GM23338 (cell line): ENCODE measurements at regions not wholly inside any gene's neighbourhood (a gene's known extent, or its start where the extent isn't known, plus 50 kb on each side); places are given as distances from the start of the nearest gene placed in this dataset.

ENCODE experiments used
- ATAC-seq: fragments of 200-7000 bp; cut with Tn5 transposase; 3 replicates; pipeline ENCODE4 v1.9.1; 2020
- DNase-seq: peaks from one replicate; pipeline ENCODE4 v3.0.0-alpha.2; 2015; ENCODE audit warnings: low spot score
- H2AFZ ChIP-seq: fragments of 200-600 bp; sonication (generic); 2 replicates; pipeline ENCODE4 v1.8.0; 2016; ENCODE audit warnings: antibody characterized with exemption, mild to moderate bottlenecking, moderate library complexity
- H3F3A ChIP-seq: fragments of 200-600 bp; sonication (generic); replicated peaks from 2 replicates; pipeline ENCODE4 v1.8.0; 2017; ENCODE audit warnings: antibody characterized with exemption, mixed run types, low read depth
- H3K27ac ChIP-seq: fragments of 200-600 bp; sonication (generic); 2 replicates; pipeline ENCODE4 v1.6.1; 2016; ENCODE audit warnings: low read depth
- H3K27me3 ChIP-seq: fragments of 200-600 bp; sonication (generic); 2 replicates; pipeline ENCODE4 v1.8.0; 2016; ENCODE audit warnings: mild to moderate bottlenecking, mixed run types, moderate library complexity; ENCODE audit not compliant: insufficient read depth
- H3K36me3 ChIP-seq: fragments of 200-600 bp; sonication (generic); 2 replicates; pipeline ENCODE4 v1.8.0; 2016; ENCODE audit warnings: mild to moderate bottlenecking; ENCODE audit not compliant: insufficient read depth
- H3K4me1 ChIP-seq: fragments of 200-600 bp; sonication (generic); 2 replicates; pipeline ENCODE4 v1.8.0; 2016; ENCODE audit warnings: mild to moderate bottlenecking, moderate library complexity; ENCODE audit not compliant: insufficient read depth
- H3K4me2 ChIP-seq: fragments of 200-600 bp; sonication (generic); 2 replicates; pipeline ENCODE4 v1.7.1; 2017; ENCODE audit warnings: mixed run types
- H3K4me3 ChIP-seq: fragments of 200-600 bp; sonication (generic); 2 replicates; pipeline ENCODE4 v1.6.1; 2016; ENCODE audit warnings: mixed run types
- H3K79me2 ChIP-seq: fragments of 200-600 bp; sonication (generic); replicated peaks from 2 replicates; pipeline ENCODE4 v1.8.0; 2017; ENCODE audit warnings: mild to moderate bottlenecking; ENCODE audit not compliant: insufficient read depth
- H3K9me2 ChIP-seq: fragments of 200-600 bp; sonication (generic); 2 replicates; pipeline ENCODE4 v1.8.0; 2017; ENCODE audit not compliant: insufficient read depth
- H4K20me1 ChIP-seq: fragments of 200-600 bp; sonication (generic); replicated peaks from 2 replicates; pipeline ENCODE4 v1.8.0; 2017; ENCODE audit warnings: mild to moderate bottlenecking; ENCODE audit not compliant: insufficient read depth
- H3K27ac Mint-ChIP-seq: 2 replicates; pipeline ENCODE4 v1.8.0; 2020; ENCODE audit warnings: inconsistent platforms, mild to moderate bottlenecking, moderate library complexity, mixed read lengths
- H3K27me3 Mint-ChIP-seq: 3 replicates; pipeline ENCODE4 v1.8.0; 2022; ENCODE audit warnings: low read depth, mild to moderate bottlenecking, moderate library complexity, mixed read lengths, inconsistent platforms; ENCODE audit not compliant: insufficient read depth, poor library complexity
- H3K36me3 Mint-ChIP-seq: 3 replicates; pipeline ENCODE4 v1.8.0; 2021; ENCODE audit warnings: low read depth, mild to moderate bottlenecking, inconsistent platforms, moderate library complexity, mixed read lengths
- H3K4me1 Mint-ChIP-seq: 3 replicates; pipeline ENCODE4 v1.8.0; 2020; ENCODE audit warnings: mild to moderate bottlenecking, inconsistent platforms, mixed read lengths
- H3K4me3 Mint-ChIP-seq: 3 replicates; pipeline ENCODE4 v1.8.0; 2021; ENCODE audit warnings: moderate library complexity, mild to moderate bottlenecking, inconsistent platforms, mixed read lengths
- H3K9me3 Mint-ChIP-seq: 3 replicates; pipeline ENCODE4 v1.8.0; 2020; ENCODE audit warnings: moderate library complexity, mild to moderate bottlenecking, inconsistent platforms, mixed read lengths
- POLR2AphosphoS5 ChIP-seq: IDR thresholded peaks from 2 replicates; pipeline ENCODE4 v1.6.1; 2016; ENCODE audit warnings: antibody characterized with exemption, low read depth
- STAT1 ChIP-seq: IDR thresholded peaks from one replicate; pipeline ENCODE4 v1.6.1; 2016; ENCODE audit warnings: antibody characterized with exemption; ENCODE audit not compliant: unreplicated experiment
- ZNF114 ChIP-seq: fragments of 250-450 bp; sonication (Bioruptor Pico); IDR thresholded peaks from 2 replicates; pipeline ENCODE4 v1.5.0; 2020; ENCODE audit warnings: mild to moderate bottlenecking, moderate library complexity
- TF ChIP-seq, protein P1 (sequence below): fragments of 250-450 bp; sonication (Bioruptor Pico); IDR thresholded peaks from 2 replicates; pipeline ENCODE4 v1.5.0; 2020; ENCODE audit warnings: mild to moderate bottlenecking, moderate library complexity
- TF ChIP-seq, protein P2 (sequence below): IDR thresholded peaks from 2 replicates; pipeline ENCODE4 v1.6.1; 2016; ENCODE audit warnings: antibody characterized with exemption
- TF ChIP-seq, protein P3 (sequence below), 2 experiments: fragments of 200-600 bp in 1 of 2; sonication (generic) in 1 of 2; conservative IDR thresholded peaks; 2 replicates each; pipeline versions ENCODE4 v1.5.1 to v1.6.1; 2016 to 2017; ENCODE audit warnings: antibody characterized with exemption in 2 of 2, low read depth in 2 of 2, mild to moderate bottlenecking in 2 of 2, moderate library complexity in 1 of 2

DNA sequence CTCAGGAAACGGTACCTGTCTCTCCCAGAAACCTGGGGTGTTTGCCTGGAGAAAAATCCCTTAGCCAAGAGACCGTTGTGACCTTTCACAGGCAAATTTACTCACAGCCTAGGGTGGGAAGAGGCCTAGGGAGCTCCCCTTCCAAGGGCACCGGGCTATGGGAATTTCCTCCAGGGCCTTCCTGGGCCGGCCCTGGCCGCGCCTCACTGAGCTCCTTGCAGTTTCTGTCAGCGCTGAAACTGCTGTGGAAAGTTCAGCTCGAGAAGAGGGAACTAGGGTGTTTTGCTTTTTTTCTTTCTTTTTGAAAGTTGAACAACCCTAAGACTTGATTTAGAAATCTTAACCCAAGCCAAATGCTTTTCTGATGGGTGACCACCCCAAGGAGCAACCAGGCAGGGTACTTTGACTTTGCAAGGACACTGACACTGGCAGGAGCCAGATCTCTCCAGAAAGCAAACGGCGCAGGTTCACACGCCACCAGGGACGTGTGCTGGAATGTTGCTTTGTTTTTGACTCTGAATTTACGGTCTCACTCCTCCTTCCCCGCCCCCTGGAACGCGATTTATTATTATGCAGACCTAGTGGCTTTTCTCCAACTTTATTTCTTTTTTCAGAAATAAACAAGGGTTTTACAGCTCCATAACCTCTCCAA lies 229.6 kb upstream of the JUN start:
- peak overlapping the region; percentile 86 for H3K27ac Mint-ChIP-seq
- TF ChIP-seq, protein P1, sequence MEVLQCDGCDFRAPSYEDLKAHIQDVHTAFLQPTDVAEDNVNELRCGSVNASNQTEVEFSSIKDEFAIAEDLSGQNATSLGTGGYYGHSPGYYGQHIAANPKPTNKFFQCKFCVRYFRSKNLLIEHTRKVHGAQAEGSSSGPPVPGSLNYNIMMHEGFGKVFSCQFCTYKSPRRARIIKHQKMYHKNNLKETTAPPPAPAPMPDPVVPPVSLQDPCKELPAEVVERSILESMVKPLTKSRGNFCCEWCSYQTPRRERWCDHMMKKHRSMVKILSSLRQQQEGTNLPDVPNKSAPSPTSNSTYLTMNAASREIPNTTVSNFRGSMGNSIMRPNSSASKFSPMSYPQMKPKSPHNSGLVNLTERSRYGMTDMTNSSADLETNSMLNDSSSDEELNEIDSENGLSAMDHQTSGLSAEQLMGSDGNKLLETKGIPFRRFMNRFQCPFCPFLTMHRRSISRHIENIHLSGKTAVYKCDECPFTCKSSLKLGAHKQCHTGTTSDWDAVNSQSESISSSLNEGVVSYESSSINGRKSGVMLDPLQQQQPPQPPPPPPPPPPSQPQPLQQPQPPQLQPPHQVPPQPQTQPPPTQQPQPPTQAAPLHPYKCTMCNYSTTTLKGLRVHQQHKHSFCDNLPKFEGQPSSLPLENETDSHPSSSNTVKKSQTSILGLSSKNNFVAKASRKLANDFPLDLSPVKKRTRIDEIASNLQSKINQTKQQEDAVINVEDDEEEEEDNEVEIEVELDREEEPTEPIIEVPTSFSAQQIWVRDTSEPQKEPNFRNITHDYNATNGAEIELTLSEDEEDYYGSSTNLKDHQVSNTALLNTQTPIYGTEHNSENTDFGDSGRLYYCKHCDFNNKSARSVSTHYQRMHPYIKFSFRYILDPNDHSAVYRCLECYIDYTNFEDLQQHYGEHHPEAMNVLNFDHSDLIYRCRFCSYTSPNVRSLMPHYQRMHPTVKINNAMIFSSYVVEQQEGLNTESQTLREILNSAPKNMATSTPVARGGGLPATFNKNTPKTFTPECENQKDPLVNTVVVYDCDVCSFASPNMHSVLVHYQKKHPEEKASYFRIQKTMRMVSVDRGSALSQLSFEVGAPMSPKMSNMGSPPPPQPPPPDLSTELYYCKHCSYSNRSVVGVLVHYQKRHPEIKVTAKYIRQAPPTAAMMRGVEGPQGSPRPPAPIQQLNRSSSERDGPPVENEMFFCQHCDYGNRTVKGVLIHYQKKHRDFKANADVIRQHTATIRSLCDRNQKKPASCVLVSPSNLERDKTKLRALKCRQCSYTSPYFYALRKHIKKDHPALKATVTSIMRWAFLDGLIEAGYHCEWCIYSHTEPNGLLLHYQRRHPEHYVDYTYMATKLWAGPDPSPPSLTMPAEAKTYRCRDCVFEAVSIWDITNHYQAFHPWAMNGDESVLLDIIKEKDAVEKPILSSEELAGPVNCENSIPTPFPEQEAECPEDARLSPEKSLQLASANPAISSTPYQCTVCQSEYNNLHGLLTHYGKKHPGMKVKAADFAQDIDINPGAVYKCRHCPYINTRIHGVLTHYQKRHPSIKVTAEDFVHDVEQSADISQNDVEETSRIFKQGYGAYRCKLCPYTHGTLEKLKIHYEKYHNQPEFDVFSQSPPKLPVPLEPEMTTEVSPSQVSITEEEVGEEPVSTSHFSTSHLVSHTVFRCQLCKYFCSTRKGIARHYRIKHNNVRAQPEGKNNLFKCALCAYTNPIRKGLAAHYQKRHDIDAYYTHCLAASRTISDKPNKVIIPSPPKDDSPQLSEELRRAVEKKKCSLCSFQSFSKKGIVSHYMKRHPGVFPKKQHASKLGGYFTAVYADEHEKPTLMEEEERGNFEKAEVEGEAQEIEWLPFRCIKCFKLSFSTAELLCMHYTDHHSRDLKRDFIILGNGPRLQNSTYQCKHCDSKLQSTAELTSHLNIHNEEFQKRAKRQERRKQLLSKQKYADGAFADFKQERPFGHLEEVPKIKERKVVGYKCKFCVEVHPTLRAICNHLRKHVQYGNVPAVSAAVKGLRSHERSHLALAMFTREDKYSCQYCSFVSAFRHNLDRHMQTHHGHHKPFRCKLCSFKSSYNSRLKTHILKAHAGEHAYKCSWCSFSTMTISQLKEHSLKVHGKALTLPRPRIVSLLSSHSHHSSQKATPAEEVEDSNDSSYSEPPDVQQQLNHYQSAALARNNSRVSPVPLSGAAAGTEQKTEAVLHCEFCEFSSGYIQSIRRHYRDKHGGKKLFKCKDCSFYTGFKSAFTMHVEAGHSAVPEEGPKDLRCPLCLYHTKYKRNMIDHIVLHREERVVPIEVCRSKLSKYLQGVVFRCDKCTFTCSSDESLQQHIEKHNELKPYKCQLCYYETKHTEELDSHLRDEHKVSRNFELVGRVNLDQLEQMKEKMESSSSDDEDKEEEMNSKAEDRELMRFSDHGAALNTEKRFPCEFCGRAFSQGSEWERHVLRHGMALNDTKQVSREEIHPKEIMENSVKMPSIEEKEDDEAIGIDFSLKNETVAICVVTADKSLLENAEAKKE (CRISPR knock-in tag) = no peak
- 0 out of 2 replicates have a peak, but pooled peaks have one; percentile 23 for TF ChIP-seq POLR2AphosphoS5
- peaks cover 47% of the 10 kb centered on the region for H3K4me1 Mint-ChIP-seq
- DNase-seq (peak; percentile 90), ATAC-seq (peak; percentile 93)
- H3K9me3 Mint-ChIP-seq = peaks cover 7% of the 10 kb centered on the region; the same call in 2 of the 3 replicates
- H3F3A ChIP-seq = no peaks in the 10 kb centered on the region
- no peaks in the 10 kb centered on the region for H3K79me2 ChIP-seq
- no peak overlapping the region for H3K4me3 ChIP-seq
- H3K4me2 ChIP-seq = peak overlapping the region; percentile 50
- peak overlapping the region; percentile 94 for H3K27ac ChIP-seq
- no peaks in the 10 kb centered on the region for H3K27me3 ChIP-seq
- H3K9me2 ChIP-seq = peaks cover under 1% of the 10 kb centered on the region
- peaks cover 4% of the 10 kb centered on the region for H3K27me3 Mint-ChIP-seq
- peaks cover 26% of the 10 kb centered on the region for H3K4me1 ChIP-seq
- H3K36me3 ChIP-seq = no peaks in the 10 kb centered on the region
- no peaks in the 10 kb centered on the region for H4K20me1 ChIP-seq
- H3K4me3 Mint-ChIP-seq = peak overlapping the region; percentile 40
- no peak overlapping the region for H2AFZ ChIP-seq
- H3K36me3 Mint-ChIP-seq = peaks cover under 1% of the 10 kb centered on the region; the same call in 1 of the 3 replicates

DNA sequence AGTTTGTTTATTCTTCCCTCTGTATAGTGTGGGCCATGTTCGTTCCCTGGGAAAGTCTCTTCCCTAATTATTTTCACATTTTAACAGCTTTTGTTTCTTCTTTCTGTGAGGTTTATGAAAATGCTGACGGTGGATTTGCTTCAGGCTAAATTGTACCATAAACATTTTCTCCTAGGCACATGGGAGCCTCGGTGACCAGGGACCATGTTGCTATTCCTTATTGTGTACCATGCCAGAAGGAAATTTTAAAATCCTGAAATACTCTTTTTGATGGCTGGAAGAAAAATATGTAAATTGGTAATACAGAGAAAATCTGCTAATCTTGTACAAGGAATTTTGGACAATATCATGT lies 230.1 kb upstream of the JUN start:
- H3K9me3 Mint-ChIP-seq = peaks cover 10% of the 10 kb centered on the region; the same call in 2 of the 3 replicates
- Histone ChIP-seq H3K27ac (peak overlapping the region; percentile 94), H3K36me3 (no peaks in the 10 kb centered on the region), H3K27me3 (no peaks in the 10 kb centered on the region), H3K4me3 (no peak overlapping the region), H3K9me2 (no peaks in the 10 kb centered on the region; the same call in 1 of the 2 replicates), H3K4me1 (peaks cover 26% of the 10 kb centered on the region), H3K79me2 (no peaks in the 10 kb centered on the region), H3K4me2 (peak overlapping the region; percentile 32), H4K20me1 (no peaks in the 10 kb centered on the region), H2AFZ (no peak overlapping the region), H3F3A (no peaks in the 10 kb centered on the region)
- peak overlapping the region; percentile 86 for H3K27ac Mint-ChIP-seq
- no peak for DNase-seq
- peaks cover 3% of the 10 kb centered on the region; the same call in 1 of the 3 replicates for H3K36me3 Mint-ChIP-seq
- ATAC-seq = no peak
- peak overlapping the region; percentile 40 for H3K4me3 Mint-ChIP-seq
- peaks cover 4% of the 10 kb centered on the region for H3K27me3 Mint-ChIP-seq
- H3K4me1 Mint-ChIP-seq = peaks cover 45% of the 10 kb centered on the region
- TF ChIP-seq, protein P2, sequence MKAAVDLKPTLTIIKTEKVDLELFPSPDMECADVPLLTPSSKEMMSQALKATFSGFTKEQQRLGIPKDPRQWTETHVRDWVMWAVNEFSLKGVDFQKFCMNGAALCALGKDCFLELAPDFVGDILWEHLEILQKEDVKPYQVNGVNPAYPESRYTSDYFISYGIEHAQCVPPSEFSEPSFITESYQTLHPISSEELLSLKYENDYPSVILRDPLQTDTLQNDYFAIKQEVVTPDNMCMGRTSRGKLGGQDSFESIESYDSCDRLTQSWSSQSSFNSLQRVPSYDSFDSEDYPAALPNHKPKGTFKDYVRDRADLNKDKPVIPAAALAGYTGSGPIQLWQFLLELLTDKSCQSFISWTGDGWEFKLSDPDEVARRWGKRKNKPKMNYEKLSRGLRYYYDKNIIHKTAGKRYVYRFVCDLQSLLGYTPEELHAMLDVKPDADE = no peak
- TF ChIP-seq STAT1 = no peak
- TF ChIP-seq ZNF114 (CRISPR knock-in tag) = no peak
- TF ChIP-seq, protein P3, sequence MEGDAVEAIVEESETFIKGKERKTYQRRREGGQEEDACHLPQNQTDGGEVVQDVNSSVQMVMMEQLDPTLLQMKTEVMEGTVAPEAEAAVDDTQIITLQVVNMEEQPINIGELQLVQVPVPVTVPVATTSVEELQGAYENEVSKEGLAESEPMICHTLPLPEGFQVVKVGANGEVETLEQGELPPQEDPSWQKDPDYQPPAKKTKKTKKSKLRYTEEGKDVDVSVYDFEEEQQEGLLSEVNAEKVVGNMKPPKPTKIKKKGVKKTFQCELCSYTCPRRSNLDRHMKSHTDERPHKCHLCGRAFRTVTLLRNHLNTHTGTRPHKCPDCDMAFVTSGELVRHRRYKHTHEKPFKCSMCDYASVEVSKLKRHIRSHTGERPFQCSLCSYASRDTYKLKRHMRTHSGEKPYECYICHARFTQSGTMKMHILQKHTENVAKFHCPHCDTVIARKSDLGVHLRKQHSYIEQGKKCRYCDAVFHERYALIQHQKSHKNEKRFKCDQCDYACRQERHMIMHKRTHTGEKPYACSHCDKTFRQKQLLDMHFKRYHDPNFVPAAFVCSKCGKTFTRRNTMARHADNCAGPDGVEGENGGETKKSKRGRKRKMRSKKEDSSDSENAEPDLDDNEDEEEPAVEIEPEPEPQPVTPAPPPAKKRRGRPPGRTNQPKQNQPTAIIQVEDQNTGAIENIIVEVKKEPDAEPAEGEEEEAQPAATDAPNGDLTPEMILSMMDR (conservative IDR thresholded peaks at IDR 0.05; ENCODE audit: low read depth in 2 of 2) = no peak
